WTC11 (cell line): ENCODE measurements at regions not wholly inside any gene's neighbourhood (a gene's known extent, or its start where the extent isn't known, plus 50 kb on each side); places are given as distances from the start of the nearest gene placed in this dataset.

Experiments
- IRF2 ChIP-seq: sonication (generic); formaldehyde crosslinking; IDR thresholded peaks from 2 replicates; pipeline ENCODE4 v1.8.0; 2022; ENCODE audit warnings: low read depth, missing genetic modification reagents, borderline replicate concordance
- NFE2L1 ChIP-seq: sonication (generic); formaldehyde crosslinking; IDR thresholded peaks from 2 replicates; pipeline ENCODE4 v1.8.1; 2023; ENCODE audit warnings: missing genetic modification reagents
- NFYB ChIP-seq: sonication (generic); formaldehyde crosslinking; conservative IDR thresholded peaks from 2 replicates; pipeline ENCODE4 v1.8.0; 2022; ENCODE audit warnings: low read depth, missing genetic modification reagents
- NR3C1 ChIP-seq: sonication (generic); formaldehyde crosslinking; conservative IDR thresholded peaks from 2 replicates; pipeline ENCODE4 v1.8.1; 2023; ENCODE audit warnings: low read depth, mild to moderate bottlenecking, missing genetic modification reagents
- ZNF317 ChIP-seq: sonication (generic); formaldehyde crosslinking; IDR thresholded peaks from 2 replicates; pipeline ENCODE4 v1.8.1; 2023; ENCODE audit warnings: low read depth, mild to moderate bottlenecking, moderate library complexity, missing genetic modification reagents, borderline replicate concordance
- TF ChIP-seq, protein P1 (sequence below): sonication (generic); formaldehyde crosslinking; IDR thresholded peaks from 2 replicates; pipeline ENCODE4 v1.8.0; 2022; ENCODE audit warnings: missing genetic modification reagents
- TF ChIP-seq, protein P2 (sequence below): sonication (generic); formaldehyde crosslinking; IDR thresholded peaks from 2 replicates; pipeline ENCODE4 v1.8.0; 2022; ENCODE audit warnings: mild to moderate bottlenecking, missing genetic modification reagents
- TF ChIP-seq, protein P3 (sequence below): fragments of 250-450 bp; sonication (Bioruptor Pico); IDR thresholded peaks from 2 replicates; pipeline ENCODE4 v1.9.0; 2021; ENCODE audit warnings: mild to moderate bottlenecking, borderline replicate concordance
- TF ChIP-seq, protein P4 (sequence below): fragments of 200-600 bp; IDR thresholded peaks from 2 replicates; pipeline ENCODE4 v1.8.0; 2022; ENCODE audit warnings: antibody characterized with exemption
- TF ChIP-seq, protein P5 (sequence below): sonication (generic); formaldehyde crosslinking; IDR thresholded peaks from 2 replicates; pipeline ENCODE4 v1.8.0; 2022; ENCODE audit warnings: mild to moderate bottlenecking, missing genetic modification reagents

DNA sequence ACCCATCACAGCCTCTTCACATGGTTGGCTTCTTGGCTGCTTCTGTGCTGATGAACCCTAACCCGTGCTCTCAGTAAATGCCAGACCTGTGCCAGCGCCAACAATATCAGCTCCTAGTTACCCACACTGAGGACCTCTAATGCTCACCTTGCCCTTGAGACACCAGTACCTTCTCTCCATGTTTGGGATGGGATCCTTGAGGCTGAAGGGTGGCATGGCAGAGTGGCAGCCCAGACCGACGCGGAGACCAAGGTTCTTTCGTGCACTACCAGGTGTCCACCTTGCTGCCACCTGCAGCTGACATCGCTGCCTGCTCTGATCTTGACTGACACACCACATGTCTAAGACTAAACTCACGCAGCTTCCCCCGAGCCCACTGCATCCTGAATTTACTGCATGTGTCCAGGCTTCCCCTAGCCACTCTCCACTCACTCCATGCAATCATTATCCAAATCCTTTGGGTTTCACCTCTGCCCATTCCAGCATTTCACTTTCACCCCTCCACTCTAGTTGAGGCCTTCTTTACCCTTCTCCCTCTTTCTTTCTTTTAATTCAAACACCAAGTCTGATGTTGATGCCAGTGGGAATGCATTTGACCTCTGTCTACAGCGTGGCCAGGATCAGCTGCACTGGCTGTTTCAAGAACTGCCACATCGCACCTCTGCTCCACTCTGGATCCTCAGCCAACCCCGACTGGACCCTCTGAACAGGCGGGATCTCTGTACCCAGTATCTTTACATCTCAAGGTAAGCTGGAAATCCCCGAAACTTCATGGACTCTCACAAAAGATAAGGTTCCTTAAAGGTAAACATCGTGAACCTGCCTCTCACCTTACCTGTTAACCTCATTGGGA lies 294.9 kb downstream of the GLRX3 start:
- TF ChIP-seq, protein P1, sequence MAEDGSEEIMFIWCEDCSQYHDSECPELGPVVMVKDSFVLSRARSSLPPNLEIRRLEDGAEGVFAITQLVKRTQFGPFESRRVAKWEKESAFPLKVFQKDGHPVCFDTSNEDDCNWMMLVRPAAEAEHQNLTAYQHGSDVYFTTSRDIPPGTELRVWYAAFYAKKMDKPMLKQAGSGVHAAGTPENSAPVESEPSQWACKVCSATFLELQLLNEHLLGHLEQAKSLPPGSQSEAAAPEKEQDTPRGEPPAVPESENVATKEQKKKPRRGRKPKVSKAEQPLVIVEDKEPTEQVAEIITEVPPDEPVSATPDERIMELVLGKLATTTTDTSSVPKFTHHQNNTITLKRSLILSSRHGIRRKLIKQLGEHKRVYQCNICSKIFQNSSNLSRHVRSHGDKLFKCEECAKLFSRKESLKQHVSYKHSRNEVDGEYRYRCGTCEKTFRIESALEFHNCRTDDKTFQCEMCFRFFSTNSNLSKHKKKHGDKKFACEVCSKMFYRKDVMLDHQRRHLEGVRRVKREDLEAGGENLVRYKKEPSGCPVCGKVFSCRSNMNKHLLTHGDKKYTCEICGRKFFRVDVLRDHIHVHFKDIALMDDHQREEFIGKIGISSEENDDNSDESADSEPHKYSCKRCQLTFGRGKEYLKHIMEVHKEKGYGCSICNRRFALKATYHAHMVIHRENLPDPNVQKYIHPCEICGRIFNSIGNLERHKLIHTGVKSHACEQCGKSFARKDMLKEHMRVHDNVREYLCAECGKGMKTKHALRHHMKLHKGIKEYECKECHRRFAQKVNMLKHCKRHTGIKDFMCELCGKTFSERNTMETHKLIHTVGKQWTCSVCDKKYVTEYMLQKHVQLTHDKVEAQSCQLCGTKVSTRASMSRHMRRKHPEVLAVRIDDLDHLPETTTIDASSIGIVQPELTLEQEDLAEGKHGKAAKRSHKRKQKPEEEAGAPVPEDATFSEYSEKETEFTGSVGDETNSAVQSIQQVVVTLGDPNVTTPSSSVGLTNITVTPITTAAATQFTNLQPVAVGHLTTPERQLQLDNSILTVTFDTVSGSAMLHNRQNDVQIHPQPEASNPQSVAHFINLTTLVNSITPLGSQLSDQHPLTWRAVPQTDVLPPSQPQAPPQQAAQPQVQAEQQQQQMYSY = no peak
- no peak for TF ChIP-seq NFE2L1 (CRISPR knock-in tag)
- no peak for TF ChIP-seq NFYB (CRISPR knock-in tag)
- no peak for TF ChIP-seq IRF2 (CRISPR knock-in tag)
- TF ChIP-seq, protein P2, sequence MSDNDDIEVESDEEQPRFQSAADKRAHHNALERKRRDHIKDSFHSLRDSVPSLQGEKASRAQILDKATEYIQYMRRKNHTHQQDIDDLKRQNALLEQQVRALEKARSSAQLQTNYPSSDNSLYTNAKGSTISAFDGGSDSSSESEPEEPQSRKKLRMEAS (CRISPR knock-in tag) = no peak
- TF ChIP-seq, protein P3, sequence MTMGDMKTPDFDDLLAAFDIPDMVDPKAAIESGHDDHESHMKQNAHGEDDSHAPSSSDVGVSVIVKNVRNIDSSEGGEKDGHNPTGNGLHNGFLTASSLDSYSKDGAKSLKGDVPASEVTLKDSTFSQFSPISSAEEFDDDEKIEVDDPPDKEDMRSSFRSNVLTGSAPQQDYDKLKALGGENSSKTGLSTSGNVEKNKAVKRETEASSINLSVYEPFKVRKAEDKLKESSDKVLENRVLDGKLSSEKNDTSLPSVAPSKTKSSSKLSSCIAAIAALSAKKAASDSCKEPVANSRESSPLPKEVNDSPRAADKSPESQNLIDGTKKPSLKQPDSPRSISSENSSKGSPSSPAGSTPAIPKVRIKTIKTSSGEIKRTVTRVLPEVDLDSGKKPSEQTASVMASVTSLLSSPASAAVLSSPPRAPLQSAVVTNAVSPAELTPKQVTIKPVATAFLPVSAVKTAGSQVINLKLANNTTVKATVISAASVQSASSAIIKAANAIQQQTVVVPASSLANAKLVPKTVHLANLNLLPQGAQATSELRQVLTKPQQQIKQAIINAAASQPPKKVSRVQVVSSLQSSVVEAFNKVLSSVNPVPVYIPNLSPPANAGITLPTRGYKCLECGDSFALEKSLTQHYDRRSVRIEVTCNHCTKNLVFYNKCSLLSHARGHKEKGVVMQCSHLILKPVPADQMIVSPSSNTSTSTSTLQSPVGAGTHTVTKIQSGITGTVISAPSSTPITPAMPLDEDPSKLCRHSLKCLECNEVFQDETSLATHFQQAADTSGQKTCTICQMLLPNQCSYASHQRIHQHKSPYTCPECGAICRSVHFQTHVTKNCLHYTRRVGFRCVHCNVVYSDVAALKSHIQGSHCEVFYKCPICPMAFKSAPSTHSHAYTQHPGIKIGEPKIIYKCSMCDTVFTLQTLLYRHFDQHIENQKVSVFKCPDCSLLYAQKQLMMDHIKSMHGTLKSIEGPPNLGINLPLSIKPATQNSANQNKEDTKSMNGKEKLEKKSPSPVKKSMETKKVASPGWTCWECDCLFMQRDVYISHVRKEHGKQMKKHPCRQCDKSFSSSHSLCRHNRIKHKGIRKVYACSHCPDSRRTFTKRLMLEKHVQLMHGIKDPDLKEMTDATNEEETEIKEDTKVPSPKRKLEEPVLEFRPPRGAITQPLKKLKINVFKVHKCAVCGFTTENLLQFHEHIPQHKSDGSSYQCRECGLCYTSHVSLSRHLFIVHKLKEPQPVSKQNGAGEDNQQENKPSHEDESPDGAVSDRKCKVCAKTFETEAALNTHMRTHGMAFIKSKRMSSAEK (CRISPR knock-in tag) = no peak
- TF ChIP-seq, protein P4, sequence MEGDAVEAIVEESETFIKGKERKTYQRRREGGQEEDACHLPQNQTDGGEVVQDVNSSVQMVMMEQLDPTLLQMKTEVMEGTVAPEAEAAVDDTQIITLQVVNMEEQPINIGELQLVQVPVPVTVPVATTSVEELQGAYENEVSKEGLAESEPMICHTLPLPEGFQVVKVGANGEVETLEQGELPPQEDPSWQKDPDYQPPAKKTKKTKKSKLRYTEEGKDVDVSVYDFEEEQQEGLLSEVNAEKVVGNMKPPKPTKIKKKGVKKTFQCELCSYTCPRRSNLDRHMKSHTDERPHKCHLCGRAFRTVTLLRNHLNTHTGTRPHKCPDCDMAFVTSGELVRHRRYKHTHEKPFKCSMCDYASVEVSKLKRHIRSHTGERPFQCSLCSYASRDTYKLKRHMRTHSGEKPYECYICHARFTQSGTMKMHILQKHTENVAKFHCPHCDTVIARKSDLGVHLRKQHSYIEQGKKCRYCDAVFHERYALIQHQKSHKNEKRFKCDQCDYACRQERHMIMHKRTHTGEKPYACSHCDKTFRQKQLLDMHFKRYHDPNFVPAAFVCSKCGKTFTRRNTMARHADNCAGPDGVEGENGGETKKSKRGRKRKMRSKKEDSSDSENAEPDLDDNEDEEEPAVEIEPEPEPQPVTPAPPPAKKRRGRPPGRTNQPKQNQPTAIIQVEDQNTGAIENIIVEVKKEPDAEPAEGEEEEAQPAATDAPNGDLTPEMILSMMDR = no peak
- TF ChIP-seq, protein P5, sequence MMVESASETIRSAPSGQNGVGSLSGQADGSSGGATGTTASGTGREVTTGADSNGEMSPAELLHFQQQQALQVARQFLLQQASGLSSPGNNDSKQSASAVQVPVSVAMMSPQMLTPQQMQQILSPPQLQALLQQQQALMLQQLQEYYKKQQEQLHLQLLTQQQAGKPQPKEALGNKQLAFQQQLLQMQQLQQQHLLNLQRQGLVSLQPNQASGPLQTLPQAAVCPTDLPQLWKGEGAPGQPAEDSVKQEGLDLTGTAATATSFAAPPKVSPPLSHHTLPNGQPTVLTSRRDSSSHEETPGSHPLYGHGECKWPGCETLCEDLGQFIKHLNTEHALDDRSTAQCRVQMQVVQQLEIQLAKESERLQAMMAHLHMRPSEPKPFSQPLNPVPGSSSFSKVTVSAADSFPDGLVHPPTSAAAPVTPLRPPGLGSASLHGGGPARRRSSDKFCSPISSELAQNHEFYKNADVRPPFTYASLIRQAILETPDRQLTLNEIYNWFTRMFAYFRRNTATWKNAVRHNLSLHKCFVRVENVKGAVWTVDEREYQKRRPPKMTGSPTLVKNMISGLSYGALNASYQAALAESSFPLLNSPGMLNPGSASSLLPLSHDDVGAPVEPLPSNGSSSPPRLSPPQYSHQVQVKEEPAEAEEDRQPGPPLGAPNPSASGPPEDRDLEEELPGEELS (CRISPR knock-in tag) = no peak
- TF ChIP-seq NR3C1 (CRISPR knock-in tag) = no peak
- no peak for TF ChIP-seq ZNF317 (CRISPR knock-in tag)
